ENCODE measurements at regions not wholly inside any gene's neighbourhood (a gene's known extent, or its start where the extent isn't known, plus 50 kb on each side); places are given as distances from the start of the nearest gene placed in this dataset.
A peak's percentile ranks its signal among the peaks of the same experiment; 100 is the strongest.
"Not testable (repeated sequence)": the region's sequence is repeated elsewhere in the genome, so short reads cannot be mapped to it uniquely, and the experiment has no call there.

DNA sequence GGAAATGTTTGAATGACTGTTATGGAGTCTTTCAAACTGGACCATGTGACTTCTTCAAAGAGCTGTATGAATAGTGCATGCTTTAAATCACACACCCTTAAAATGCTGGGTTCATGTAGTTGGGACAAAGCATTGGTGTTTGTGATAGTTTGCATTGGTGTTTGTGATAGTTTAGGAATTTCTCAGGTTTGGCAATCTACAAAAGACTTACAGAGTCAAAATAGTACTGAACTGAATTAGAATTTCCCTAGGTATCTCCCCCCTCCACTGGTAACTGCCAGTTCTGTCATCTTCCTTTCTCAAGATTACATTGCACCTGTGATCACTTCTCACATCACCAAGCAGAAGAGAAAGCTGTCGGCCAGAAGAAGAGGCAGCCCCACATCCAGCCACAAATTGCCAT, 261.1 kb downstream of the GATA3 start:
- DNase-seq, result no peak

DNA sequence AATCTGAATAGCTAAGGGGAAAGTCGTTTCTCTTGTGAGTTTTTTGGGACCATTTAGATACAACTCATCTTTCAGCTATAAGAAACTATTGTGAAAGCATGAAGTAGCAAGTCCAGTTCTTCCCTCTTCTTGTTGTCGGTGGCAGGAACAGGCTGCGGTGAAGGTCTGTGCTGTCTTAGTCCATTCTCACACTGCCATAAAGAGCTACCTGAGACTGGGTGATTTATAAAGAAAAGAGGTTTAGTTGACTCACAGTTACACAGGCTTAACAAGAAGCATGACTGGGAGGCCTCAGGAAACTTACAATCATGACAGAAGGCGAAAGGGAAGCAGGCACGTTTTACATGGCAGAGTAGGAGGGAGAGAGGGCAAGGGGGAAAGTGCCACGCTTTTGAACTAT, 261.8 kb downstream of the GATA3 start:
- DNase-seq, result no peak

DNA sequence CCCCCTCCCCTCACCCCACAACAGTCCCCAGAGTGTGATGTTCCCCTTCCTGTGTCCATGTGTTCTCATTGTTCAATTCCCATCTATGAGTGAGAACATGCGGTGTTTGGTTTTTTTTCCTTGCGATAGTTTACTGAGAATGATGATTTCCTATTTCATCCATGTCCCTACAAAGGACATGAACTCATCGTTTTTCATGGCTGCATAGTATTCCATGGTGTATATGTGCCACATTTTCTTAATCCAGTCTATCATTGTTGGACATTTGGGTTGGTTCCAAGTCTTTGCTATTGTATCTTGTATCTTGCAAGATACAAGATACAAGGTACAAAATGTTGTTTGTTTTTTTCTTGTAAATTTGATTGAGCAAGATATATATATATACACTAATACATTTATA, 263.9 kb downstream of the GATA3 start:
- DNase-seq, result not testable (repeated sequence)

DNA sequence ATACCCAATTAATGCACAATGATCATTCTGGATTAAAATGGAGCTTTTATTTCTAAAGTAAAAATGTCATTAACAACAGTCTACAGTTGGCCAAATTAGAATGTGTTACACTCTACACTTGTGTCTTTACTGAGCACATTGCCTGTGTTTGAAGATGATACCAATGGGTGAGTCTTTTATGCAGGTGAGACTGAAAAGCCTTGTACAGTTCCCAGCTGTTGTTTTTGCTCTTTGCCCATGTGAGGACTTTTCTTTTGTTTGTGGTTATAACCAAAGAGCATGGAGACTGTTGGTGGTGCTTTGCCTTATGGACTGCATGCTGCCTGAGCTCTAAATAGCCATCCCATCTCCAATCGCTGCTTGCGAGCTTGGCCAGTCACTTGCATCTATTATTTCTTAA, 264.5 kb downstream of the GATA3 start:
- no peak for DNase-seq

GRCh38 chr10:8319704-8320103, 265.2 kb downstream of the GATA3 start:
- no peak for DNase-seq

- no peak for DNase-seq
Measured at GRCh38 chr10:8321990-8322389, 267.5 kb downstream of the GATA3 start.

- no peak for DNase-seq
Measured at GRCh38 chr10:8323428-8324054, 269.1 kb downstream of the GATA3 start.

- DNase-seq, result no peak
Measured at GRCh38 chr10:8325024-8325980, 270.8 kb downstream of the GATA3 start.

GRCh38 chr10:8326396-8327139, 272.1 kb downstream of the GATA3 start:
- DNase-seq, result no peak

DNA sequence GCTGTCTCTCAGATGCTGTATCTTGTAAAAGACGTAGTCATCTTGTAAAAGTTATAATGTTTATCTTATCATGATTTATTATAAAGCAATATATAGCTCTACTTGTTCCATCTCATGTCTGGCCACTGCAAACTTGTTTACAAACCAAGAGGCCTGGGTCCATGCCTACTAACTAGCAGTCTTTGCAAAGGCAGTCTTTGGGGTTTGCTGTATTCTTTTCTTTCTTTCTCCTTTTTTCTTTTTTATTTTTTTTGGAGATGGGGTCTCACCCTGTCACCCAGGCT, 272.6 kb downstream of the GATA3 start:
- no peak for DNase-seq

DNA sequence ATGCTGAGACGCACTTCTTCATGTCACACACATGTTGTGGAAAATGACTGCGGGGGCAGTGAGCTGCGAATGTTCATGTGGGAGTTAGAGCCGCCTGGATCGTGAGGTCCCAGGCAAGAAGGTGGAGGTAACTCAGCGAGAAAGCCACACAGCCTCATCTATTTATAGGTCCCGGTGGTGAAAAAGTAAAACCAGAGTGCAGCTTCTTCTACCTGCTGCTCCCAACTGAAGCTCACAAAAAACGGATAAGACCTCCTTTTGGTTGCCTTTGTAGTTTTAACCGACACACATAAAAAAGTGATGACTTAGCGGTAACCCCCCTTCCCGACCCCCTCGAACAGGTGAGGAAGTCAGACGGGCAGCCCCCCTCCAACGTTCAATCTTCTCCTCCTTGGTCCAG, 276.9 kb downstream of the GATA3 start:
- DNase-seq, result no peak

GRCh38 chr10:8331896-8332729, 277.6 kb downstream of the GATA3 start:
- peak; percentile 73 for DNase-seq

GRCh38 chr10:8332730-8333111, 278.2 kb downstream of the GATA3 start:
- no peak for DNase-seq

- DNase-seq, result no peak
Measured at GRCh38 chr10:8334631-8335030, 280.1 kb downstream of the GATA3 start.

DNA sequence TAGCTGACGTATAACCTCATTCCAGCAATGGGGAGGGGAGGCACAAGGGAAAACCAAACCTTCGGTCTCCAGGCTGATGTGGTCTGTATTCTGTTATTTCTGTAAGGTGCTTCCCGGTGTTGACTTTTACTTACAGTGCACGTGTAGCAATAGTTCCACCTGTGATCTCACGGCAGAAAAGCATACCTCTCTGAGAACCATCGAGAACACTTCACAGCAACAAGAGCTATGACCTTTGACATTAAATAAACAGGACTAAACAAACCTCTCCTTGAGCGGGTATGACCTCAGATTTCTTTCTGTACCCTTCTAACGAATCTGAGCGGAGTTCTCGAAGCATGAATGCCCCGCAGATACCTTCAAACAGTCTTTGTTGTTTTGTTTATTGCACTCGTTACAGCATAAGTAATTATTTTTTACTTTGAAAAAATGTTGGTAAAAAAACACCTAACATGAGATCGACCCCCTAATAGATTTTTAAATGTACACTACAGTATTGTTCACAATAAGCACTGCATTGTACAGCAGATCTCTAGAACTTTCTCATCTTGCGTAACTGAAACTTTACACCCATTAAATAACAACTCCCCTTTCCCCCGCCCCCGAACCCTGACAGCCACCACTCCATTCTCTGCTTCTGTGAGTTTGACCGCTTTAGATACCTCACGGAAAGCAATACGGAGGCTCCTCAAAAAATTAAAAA, 282.3 kb downstream of the GATA3 start:
- DNase-seq, result no peak

- DNase-seq, result no peak
Measured at GRCh38 chr10:8337332-8337651, 282.8 kb downstream of the GATA3 start.

DNA sequence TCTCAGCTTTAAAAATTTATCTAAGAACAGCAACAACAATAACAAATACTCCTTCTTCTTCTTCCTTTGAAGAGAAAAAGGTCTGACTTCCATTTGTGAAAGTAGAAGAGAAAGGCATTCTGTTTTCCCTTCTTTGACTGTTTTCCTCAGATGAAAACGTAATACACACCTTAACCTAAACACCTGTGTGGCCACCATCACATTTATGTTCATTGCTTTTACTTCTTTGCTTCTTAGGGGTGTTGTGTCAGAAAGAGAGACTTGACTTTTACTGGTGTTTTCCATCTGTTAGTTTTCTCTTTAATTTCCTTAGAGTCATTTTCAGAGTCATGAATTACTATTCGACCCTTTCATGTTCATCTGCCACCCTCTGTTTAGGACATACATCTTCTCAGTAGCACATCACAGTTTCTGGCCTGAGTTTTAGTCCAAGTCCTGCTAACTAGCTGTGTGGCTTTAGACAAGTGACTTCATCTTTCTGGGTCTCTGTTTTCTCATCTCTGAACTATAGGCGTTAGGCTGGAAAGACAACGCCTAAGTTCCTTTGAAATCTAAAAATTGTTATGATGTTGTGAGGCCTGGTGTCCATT, 283.8 kb downstream of the GATA3 start:
- no peak for DNase-seq

DNA sequence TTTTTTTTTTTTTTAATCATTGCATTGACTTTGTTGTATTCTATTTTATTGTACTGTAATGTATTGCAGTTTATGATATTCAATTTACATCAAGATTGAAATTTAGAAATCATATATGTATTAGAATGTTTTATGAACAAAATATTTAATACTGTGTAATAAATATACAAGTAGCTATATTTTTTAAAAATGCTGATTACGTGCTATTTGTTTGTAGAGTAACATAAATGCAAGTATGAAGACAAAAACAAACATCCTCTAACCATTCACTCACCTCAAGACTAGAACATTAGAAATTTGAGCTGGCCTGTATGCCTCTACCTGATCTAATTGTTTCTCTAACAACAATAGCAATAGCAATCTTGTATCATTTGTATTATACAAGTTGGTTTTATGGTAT, 290.3 kb downstream of the GATA3 start:
- no peak for DNase-seq

- DNase-seq, result no peak
Measured at GRCh38 chr10:8346861-8347260, 292.4 kb downstream of the GATA3 start.

- DNase-seq, result not testable (repeated sequence)
Measured at GRCh38 chr10:8347614-8348013, 293.1 kb downstream of the GATA3 start.

DNA sequence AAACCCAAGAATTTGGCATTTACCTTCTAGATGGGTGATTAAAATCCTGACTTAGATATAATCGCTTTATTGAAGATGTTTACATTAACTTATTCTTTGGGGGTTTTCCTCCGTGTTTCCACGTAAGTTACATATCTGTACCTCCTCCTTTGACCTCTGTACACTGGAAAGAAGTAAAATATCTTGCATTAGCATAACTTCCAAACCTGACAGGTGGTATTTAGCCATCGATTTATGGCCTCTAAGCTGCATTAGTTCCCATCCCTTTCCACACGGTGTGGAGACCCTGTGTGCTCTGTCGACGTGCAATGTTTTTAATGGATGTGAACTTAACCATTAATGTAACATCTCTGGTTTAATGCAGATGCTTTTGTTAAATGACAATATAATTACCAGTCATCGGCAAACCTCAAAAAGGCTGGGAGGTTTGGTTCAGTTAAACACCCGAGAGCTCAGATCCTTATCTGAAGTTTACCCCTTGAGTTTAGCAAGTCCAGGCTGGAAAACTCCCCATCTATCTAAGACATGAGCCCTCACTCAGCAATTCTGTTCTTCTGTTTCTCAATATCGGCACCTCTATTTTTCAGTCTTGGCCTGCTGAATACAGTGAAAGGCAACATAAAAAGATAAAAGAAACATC, 295.2 kb downstream of the GATA3 start:
- DNase-seq, result no peak
